Trophoblast cell (in vitro differentiated cells and primary cell): ENCODE measurements at regions not wholly inside any gene's neighbourhood (a gene's known extent, or its start where the extent isn't known, plus 50 kb on each side); places are given as distances from the start of the nearest gene placed in this dataset.

Source experiments
- DNase-seq, 2 donors: peaks; one replicate each; pipeline ENCODE4 v3.0.0-alpha.2; 2016
- H2AFZ ChIP-seq: 2 replicates; pipeline ENCODE4 v1.6.1; 2013; ENCODE audit warnings: low read length, moderate library complexity, mild to moderate bottlenecking; ENCODE audit not compliant: insufficient read depth, poor library complexity
- H2AK5ac ChIP-seq: 2 replicates; pipeline ENCODE4 v1.6.1; 2013; ENCODE audit warnings: mild to moderate bottlenecking, low read length
- H2BK120ac ChIP-seq: 2 replicates; pipeline ENCODE4 v1.6.1; 2013; ENCODE audit warnings: low read length, mild to moderate bottlenecking, moderate library complexity; ENCODE audit not compliant: insufficient read depth, poor library complexity
- H2BK12ac ChIP-seq: 2 replicates; pipeline ENCODE4 v1.6.1; 2013; ENCODE audit warnings: mild to moderate bottlenecking, low read length, moderate library complexity
- H2BK5ac ChIP-seq: 2 replicates; pipeline ENCODE4 v1.6.1; 2013; ENCODE audit warnings: low read length, low read depth, moderate library complexity, mild to moderate bottlenecking; ENCODE audit not compliant: poor library complexity
- H3K14ac ChIP-seq: 2 replicates; pipeline ENCODE4 v1.6.1; 2013; ENCODE audit warnings: mild to moderate bottlenecking, low read length
- H3K18ac ChIP-seq: 2 replicates; pipeline ENCODE4 v1.6.1; 2013; ENCODE audit warnings: mild to moderate bottlenecking, low read length
- H3K23ac ChIP-seq: 2 replicates; pipeline ENCODE4 v1.6.1; 2013; ENCODE audit warnings: low read length
- H3K27ac ChIP-seq: 2 replicates; pipeline ENCODE4 v1.5.1; 2013; ENCODE audit warnings: low read depth, mild to moderate bottlenecking, inconsistent platforms, low read length, moderate library complexity
- H3K27me3 ChIP-seq: 2 replicates; pipeline ENCODE4 v1.6.1; 2013; ENCODE audit warnings: inconsistent platforms, mild to moderate bottlenecking, low read length, moderate library complexity; ENCODE audit not compliant: insufficient read depth
- H3K36me3 ChIP-seq, 2 experiments: 1 replicate in 1 of 2; 2 replicates in 1 of 2; pipeline ENCODE4 v1.6.1; 2013; ENCODE audit warnings: low read length in 2 of 2, mild to moderate bottlenecking in 2 of 2, moderate library complexity in 1 of 2; ENCODE audit not compliant: insufficient read depth in 2 of 2, control insufficient read depth in 1 of 2
- H3K4ac ChIP-seq: 2 replicates; pipeline ENCODE4 v1.6.1; 2013; ENCODE audit warnings: low read depth, mild to moderate bottlenecking, low read length, moderate library complexity
- H3K4me1 ChIP-seq, 2 experiments: 1 replicate in 1 of 2; 2 replicates in 1 of 2; pipeline ENCODE4 v1.6.1; 2013; ENCODE audit warnings: low read length in 2 of 2, mild to moderate bottlenecking in 2 of 2, moderate library complexity in 1 of 2; ENCODE audit not compliant: insufficient read depth in 2 of 2, control insufficient read depth in 1 of 2
- H3K4me2 ChIP-seq: 2 replicates; pipeline ENCODE4 v1.6.1; 2013; ENCODE audit warnings: inconsistent platforms, mild to moderate bottlenecking, low read length, moderate library complexity
- H3K4me3 ChIP-seq: 2 replicates; pipeline ENCODE4 v1.5.1; 2013; ENCODE audit warnings: mild to moderate bottlenecking, low read depth, low read length, inconsistent platforms
- H3K79me1 ChIP-seq: one replicate; pipeline ENCODE4 v1.6.1; 2013; ENCODE audit warnings: low read length
- H3K79me2 ChIP-seq: 2 replicates; pipeline ENCODE4 v1.6.1; 2013; ENCODE audit warnings: low read length, mild to moderate bottlenecking; ENCODE audit not compliant: control insufficient read depth, insufficient read depth, poor library complexity
- H3K9ac ChIP-seq: 2 replicates; pipeline ENCODE4 v1.6.1; 2013; ENCODE audit warnings: mild to moderate bottlenecking, low read length
- H3K9me3 ChIP-seq: 2 replicates; pipeline ENCODE4 v1.6.1; 2013; ENCODE audit warnings: low read depth, mild to moderate bottlenecking, control low read depth, inconsistent platforms, low read length; ENCODE audit not compliant: insufficient read depth
- H4K12ac ChIP-seq: 2 replicates; pipeline ENCODE4 v1.6.1; 2013; ENCODE audit warnings: low read depth, mild to moderate bottlenecking, low read length, moderate library complexity
- H4K8ac ChIP-seq: 2 replicates; pipeline ENCODE4 v1.6.1; 2013; ENCODE audit warnings: low read depth, mild to moderate bottlenecking, low read length, moderate library complexity
- H4K91ac ChIP-seq: one replicate; pipeline ENCODE4 v1.6.1; 2013; ENCODE audit warnings: low read depth, mild to moderate bottlenecking, low read length, moderate library complexity
- WGBS: extraction: QIAGEN DNeasy Blood & Tissue Kit; methylation state at CpG from one replicate; pipeline ENCODE4 v1.1.7; 2013; ENCODE audit warnings: missing lambda C conversion rate; ENCODE audit not compliant: insufficient read length, insufficient coverage; ENCODE audit errors: extremely low coverage; 5-methylcytosine and 5-hydroxymethylcytosine counted together

GRCh38 chr3:174524203-174524602 lies 334.9 kb upstream of the NAALADL2 start:
- no CpG with 5 or more reads among the region's 3 CpGs for WGBS
- H2AFZ ChIP-seq, result no peak overlapping the region

GRCh38 chr3:174529298-174529697 lies 329.8 kb upstream of the NAALADL2 start:
- Histone ChIP-seq H3K9me3 (no peaks in the 10 kb centered on the region), H2BK12ac (no peak overlapping the region), H3K27ac (no peak overlapping the region), H2BK120ac (no peak overlapping the region), H3K79me2 (no peaks in the 10 kb centered on the region), H3K4ac (no peak overlapping the region), H2AK5ac (no peak overlapping the region), H4K12ac (no peak overlapping the region), H3K4me2 (no peak overlapping the region), H3K9ac (no peak overlapping the region), H2BK5ac (no peak overlapping the region), H4K91ac (no peak overlapping the region), H3K23ac (no peak overlapping the region), H2AFZ (no peak overlapping the region), H3K18ac (no peak overlapping the region), H3K4me3 (no peak overlapping the region), H3K36me3 (no peaks in the 10 kb centered on the region), H4K8ac (no peak overlapping the region), H3K4me1 (no peaks in the 10 kb centered on the region), H3K79me1 (no peaks in the 10 kb centered on the region), H3K27me3 (no peaks in the 10 kb centered on the region), H3K14ac (no peak overlapping the region)
- WGBS, result no CpG with 5 or more reads among the region's 3 CpGs
- DNase-seq, result no peak

More at GRCh38 chr3:174524203-174524602, 334.9 kb upstream of the NAALADL2 start:
- Histone ChIP-seq H3K14ac (no peak overlapping the region), H3K27me3 (no peaks in the 10 kb centered on the region), H4K91ac (no peak overlapping the region), H3K9me3 (no peaks in the 10 kb centered on the region), H3K4ac (no peak overlapping the region), H3K79me2 (no peaks in the 10 kb centered on the region), H3K36me3 (no peaks in the 10 kb centered on the region), H3K4me1 (no peaks in the 10 kb centered on the region), H2AK5ac (no peak overlapping the region), H2BK120ac (no peak overlapping the region), H3K4me2 (no peak overlapping the region), H3K9ac (no peak overlapping the region), H3K27ac (no peak overlapping the region), H3K23ac (no peak overlapping the region), H2BK12ac (no peak overlapping the region), H4K8ac (no peak overlapping the region), H2BK5ac (no peak overlapping the region), H4K12ac (no peak overlapping the region), H3K79me1 (no peaks in the 10 kb centered on the region), H3K4me3 (no peak overlapping the region), H3K18ac (no peak overlapping the region)
- DNase-seq, result no peak

- Histone ChIP-seq H3K79me1 (no peaks in the 10 kb centered on the region), H3K9ac (no peak overlapping the region), H3K14ac (no peak overlapping the region), H3K4me1 (no peaks in the 10 kb centered on the region), H3K4ac (no peak overlapping the region), H3K27me3 (no peaks in the 10 kb centered on the region), H4K91ac (no peak overlapping the region), H2BK120ac (no peak overlapping the region), H4K12ac (no peak overlapping the region), H3K18ac (no peak overlapping the region), H3K9me3 (no peaks in the 10 kb centered on the region), H2BK5ac (no peak overlapping the region), H3K27ac (no peak overlapping the region), H2AK5ac (no peak overlapping the region), H3K4me2 (no peak overlapping the region), H3K79me2 (no peaks in the 10 kb centered on the region), H3K4me3 (no peak overlapping the region), H3K36me3 (no peaks in the 10 kb centered on the region), H2AFZ (no peak overlapping the region), H3K23ac (no peak overlapping the region), H4K8ac (no peak overlapping the region), H2BK12ac (no peak overlapping the region)
- WGBS, result no CpG with 5 or more reads among the region's 5 CpGs
- no peak for DNase-seq
These were observed 327.7 kb upstream of the NAALADL2 start for GRCh38 chr3:174531262-174531982.

- no peaks in the 10 kb centered on the region for H3K4me1 ChIP-seq
- H3K9me3 ChIP-seq, result no peaks in the 10 kb centered on the region
- no peak overlapping the region for H2BK5ac ChIP-seq
- no peak overlapping the region for H3K23ac ChIP-seq
- H2BK120ac ChIP-seq, result no peak overlapping the region
- no peak overlapping the region for H3K9ac ChIP-seq
- H3K27me3 ChIP-seq, result no peaks in the 10 kb centered on the region
- H3K4me2 ChIP-seq, result no peak overlapping the region
- H3K4ac ChIP-seq, result no peak overlapping the region
- no peak overlapping the region for H3K4me3 ChIP-seq
- H3K18ac ChIP-seq, result no peak overlapping the region
- H2AFZ ChIP-seq, result no peak overlapping the region
- H4K12ac ChIP-seq, result no peak overlapping the region
- no peak overlapping the region for H3K27ac ChIP-seq
- no peak overlapping the region for H2AK5ac ChIP-seq
- no peaks in the 10 kb centered on the region for H3K36me3 ChIP-seq
- no peaks in the 10 kb centered on the region for H3K79me2 ChIP-seq
- no peak overlapping the region for H2BK12ac ChIP-seq
- no peak for DNase-seq
- no peak overlapping the region for H3K14ac ChIP-seq
- H4K91ac ChIP-seq, result no peak overlapping the region
- H4K8ac ChIP-seq, result no peak overlapping the region
- WGBS, result no CpG with 5 or more reads among the region's 1 CpG
- no peaks in the 10 kb centered on the region for H3K79me1 ChIP-seq
These were observed 326.9 kb upstream of the NAALADL2 start for GRCh38 chr3:174532216-174532615.
